Neural progenitor cell (in vitro differentiated cells): ENCODE measurements at regions not wholly inside any gene's neighbourhood (a gene's known extent, or its start where the extent isn't known, plus 50 kb on each side); places are given as distances from the start of the nearest gene placed in this dataset.

Source experiments
- DNase-seq: peaks from one replicate; pipeline ENCODE4 v3.0.0-alpha.2; 2016; ENCODE audit warnings: low spot score
- H2AFZ ChIP-seq: fragments of 200-600 bp; sonication (generic); replicated peaks from 2 replicates; pipeline ENCODE4 v1.6.1; 2016; ENCODE audit warnings: antibody characterized with exemption
- H3F3A ChIP-seq: fragments of 200-600 bp; sonication (generic); 2 replicates; pipeline ENCODE4 v1.6.1; 2016; ENCODE audit warnings: antibody characterized with exemption, low read depth
- H3K27ac ChIP-seq: fragments of 200-600 bp; sonication (generic); 2 replicates; pipeline ENCODE4 v1.5.1; 2016; ENCODE audit warnings: mild to moderate bottlenecking
- H3K27me3 ChIP-seq: fragments of 200-600 bp; sonication (generic); 2 replicates; pipeline ENCODE4 v1.6.1; 2016; ENCODE audit warnings: mild to moderate bottlenecking, moderate library complexity
- H3K36me3 ChIP-seq: fragments of 200-600 bp; sonication (generic); 2 replicates; pipeline ENCODE4 v1.5.1; 2016
- H3K4me1 ChIP-seq: fragments of 200-600 bp; sonication (generic); 2 replicates; pipeline ENCODE4 v1.6.1; 2016; ENCODE audit warnings: mixed run types
- H3K4me2 ChIP-seq: fragments of 200-600 bp; sonication (generic); 2 replicates; pipeline ENCODE4 v1.6.1; 2016
- H3K4me3 ChIP-seq: fragments of 200-600 bp; sonication (generic); 2 replicates; pipeline ENCODE4 v1.5.1; 2016
- H3K79me2 ChIP-seq: fragments of 200-600 bp; sonication (generic); 2 replicates; pipeline ENCODE4 v1.6.1; 2016; ENCODE audit warnings: low read depth
- H3K9ac ChIP-seq: fragments of 200-600 bp; sonication (generic); 2 replicates; pipeline ENCODE4 v1.6.1; 2016
- H3K9me3 ChIP-seq: fragments of 200-600 bp; sonication (generic); 2 replicates; pipeline ENCODE4 v1.5.1; 2016; ENCODE audit warnings: low read depth
- H4K20me1 ChIP-seq: fragments of 200-600 bp; sonication (generic); 2 replicates; pipeline ENCODE4 v1.6.1; 2016; ENCODE audit warnings: low read depth
- H3K27ac Mint-ChIP-seq: 3 replicates; pipeline ENCODE4 v1.8.0; 2021; ENCODE audit warnings: mixed read lengths
- H3K27me3 Mint-ChIP-seq: 2 replicates; pipeline ENCODE4 v1.8.0; 2022; ENCODE audit warnings: low read depth, mild to moderate bottlenecking, inconsistent platforms, moderate library complexity, mixed read lengths; ENCODE audit not compliant: insufficient read depth
- H3K36me3 Mint-ChIP-seq: 3 replicates; pipeline ENCODE4 v1.8.0; 2021; ENCODE audit warnings: mixed read lengths
- H3K4me1 Mint-ChIP-seq: 3 replicates; pipeline ENCODE4 v1.8.0; 2021; ENCODE audit warnings: mixed read lengths
- H3K4me3 Mint-ChIP-seq: 3 replicates; pipeline ENCODE4 v1.8.0; 2021; ENCODE audit warnings: mild to moderate bottlenecking, moderate library complexity, mixed read lengths
- H3K9me3 Mint-ChIP-seq: 3 replicates; pipeline ENCODE4 v1.8.0; 2020; ENCODE audit warnings: mixed read lengths
- CTCF ChIP-seq: fragments of 200-600 bp; sonication (generic); IDR thresholded peaks from 2 replicates; pipeline ENCODE4 v1.5.1; 2017; ENCODE audit warnings: antibody characterized with exemption, mild to moderate bottlenecking
- EZH2 ChIP-seq: fragments of 200-600 bp; sonication (generic); IDR thresholded peaks from 2 replicates; pipeline ENCODE4 v1.6.1; 2017; ENCODE audit warnings: antibody characterized with exemption, mild to moderate bottlenecking, moderate library complexity
- EZH2phosphoT487 ChIP-seq: fragments of 200-600 bp; sonication (generic); IDR thresholded peaks from 2 replicates; pipeline ENCODE4 v1.6.1; 2017; ENCODE audit warnings: antibody characterized with exemption

- Mint-ChIP-seq H3K27ac (no peak overlapping the region), H3K27me3 (peaks cover 8% of the 10 kb centered on the region), H3K4me1 (no peaks in the 10 kb centered on the region), H3K36me3 (peaks cover under 1% of the 10 kb centered on the region), H3K9me3 (peaks cover 11% of the 10 kb centered on the region), H3K4me3 (no peak overlapping the region)
- no peaks in the 10 kb centered on the region for H3K36me3 ChIP-seq
- H4K20me1 ChIP-seq, result no peaks in the 10 kb centered on the region
- no peaks in the 10 kb centered on the region for H3F3A ChIP-seq
- TF ChIP-seq EZH2phosphoT487, result no peak
- no peak for TF ChIP-seq CTCF
- no peak for TF ChIP-seq EZH2
- no peak overlapping the region for H3K27ac ChIP-seq
- H3K4me1 ChIP-seq, result no peaks in the 10 kb centered on the region
- H3K4me3 ChIP-seq, result no peak overlapping the region
- DNase-seq, result no peak
- no peak overlapping the region for H3K4me2 ChIP-seq
- no peaks in the 10 kb centered on the region for H3K9me3 ChIP-seq
- no peaks in the 10 kb centered on the region for H3K27me3 ChIP-seq
- no peak overlapping the region for H3K9ac ChIP-seq
- H2AFZ ChIP-seq, result no peak overlapping the region
- H3K79me2 ChIP-seq, result no peaks in the 10 kb centered on the region
Observed at GRCh38 chr3:168157099-168157700, 61.5 kb upstream of the GOLIM4 start.

GRCh38 chr3:168156479-168156878, 60.8 kb upstream of the GOLIM4 start:
- no peaks in the 10 kb centered on the region for H3K4me1 ChIP-seq
- Mint-ChIP-seq H3K27me3 (peaks cover 9% of the 10 kb centered on the region), H3K4me3 (no peak overlapping the region), H3K27ac (no peak overlapping the region), H3K9me3 (peaks cover 16% of the 10 kb centered on the region), H3K4me1 (no peaks in the 10 kb centered on the region), H3K36me3 (peaks cover 3% of the 10 kb centered on the region)
- H3K4me2 ChIP-seq, result no peak overlapping the region
- H2AFZ ChIP-seq, result no peak overlapping the region
- no peak for TF ChIP-seq EZH2phosphoT487
- no peak for TF ChIP-seq CTCF
- TF ChIP-seq EZH2, result no peak
- H3K27ac ChIP-seq, result no peak overlapping the region
- H3K4me3 ChIP-seq, result no peak overlapping the region
- no peaks in the 10 kb centered on the region for H3K9me3 ChIP-seq
- no peaks in the 10 kb centered on the region for H3F3A ChIP-seq
- no peak for DNase-seq
- no peaks in the 10 kb centered on the region for H3K79me2 ChIP-seq
- H3K9ac ChIP-seq, result no peak overlapping the region
- H4K20me1 ChIP-seq, result no peaks in the 10 kb centered on the region
- no peaks in the 10 kb centered on the region for H3K27me3 ChIP-seq
- H3K36me3 ChIP-seq, result no peaks in the 10 kb centered on the region

- no peak for TF ChIP-seq CTCF
- no peak for TF ChIP-seq EZH2phosphoT487
- no peak for TF ChIP-seq EZH2
- Histone ChIP-seq H4K20me1 (no peaks in the 10 kb centered on the region), H3K4me3 (no peak overlapping the region), H3K4me2 (no peak overlapping the region), H3K27me3 (no peaks in the 10 kb centered on the region), H2AFZ (no peak overlapping the region), H3K4me1 (no peaks in the 10 kb centered on the region), H3K27ac (no peak overlapping the region), H3K79me2 (no peaks in the 10 kb centered on the region), H3K9ac (no peak overlapping the region), H3K9me3 (no peaks in the 10 kb centered on the region), H3F3A (no peaks in the 10 kb centered on the region), H3K36me3 (no peaks in the 10 kb centered on the region)
- no peak for DNase-seq
- Mint-ChIP-seq H3K27me3 (peaks cover 6% of the 10 kb centered on the region), H3K4me3 (no peak overlapping the region), H3K27ac (no peak overlapping the region), H3K9me3 (peaks cover 16% of the 10 kb centered on the region), H3K36me3 (peaks cover 3% of the 10 kb centered on the region), H3K4me1 (no peaks in the 10 kb centered on the region)
Observed at GRCh38 chr3:168155303-168155702, 59.6 kb upstream of the GOLIM4 start.
